Kidney tubule cell (primary cell): ENCODE measurements at regions not wholly inside any gene's neighbourhood (a gene's known extent, or its start where the extent isn't known, plus 50 kb on each side); places are given as distances from the start of the nearest gene placed in this dataset.

Source experiments
- DNase-seq: peaks from one replicate; pipeline ENCODE4 v3.0.0-alpha.2; 2018; ENCODE audit warnings: low spot score

DNA sequence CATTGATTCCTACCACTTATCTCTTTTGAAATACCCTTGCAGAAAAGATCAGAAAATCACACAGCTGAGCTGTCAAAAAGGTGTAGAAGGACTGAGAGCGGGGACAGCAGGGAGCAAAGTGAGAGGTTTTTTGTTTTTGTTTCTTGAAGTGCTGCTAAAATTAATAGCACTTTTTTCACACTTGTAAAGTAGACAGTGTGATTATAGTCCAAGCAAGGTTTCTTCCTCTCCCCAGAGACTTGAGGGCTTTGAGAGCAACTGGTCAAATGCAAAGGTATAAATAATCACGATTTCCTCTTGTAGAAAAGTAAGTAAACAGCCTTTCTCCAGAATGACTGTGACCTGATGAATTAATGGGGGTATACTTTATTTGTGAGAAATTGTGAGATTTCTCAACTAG lies 326.9 kb downstream of the ZNF608 start:
- no peak for DNase-seq

DNA sequence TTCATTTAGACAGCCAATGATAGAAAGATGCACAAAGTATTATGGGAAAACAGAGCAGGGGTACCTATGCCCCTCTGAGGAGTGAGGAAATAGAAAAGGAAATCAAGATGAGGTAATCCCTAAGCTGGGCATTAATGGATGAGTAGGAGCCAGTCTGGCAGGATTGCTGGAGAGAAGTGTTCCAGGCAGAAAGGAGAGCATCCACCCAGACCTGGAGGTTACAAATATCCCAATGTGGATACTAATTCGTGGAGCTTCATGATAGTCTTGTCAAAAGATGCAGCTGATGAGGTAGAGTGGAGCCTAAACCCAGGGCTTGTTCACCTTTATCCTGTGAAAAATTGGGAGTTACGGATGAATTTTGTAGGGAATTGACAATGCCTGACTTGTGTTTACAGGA lies 328.0 kb downstream of the ZNF608 start:
- no peak for DNase-seq

DNA sequence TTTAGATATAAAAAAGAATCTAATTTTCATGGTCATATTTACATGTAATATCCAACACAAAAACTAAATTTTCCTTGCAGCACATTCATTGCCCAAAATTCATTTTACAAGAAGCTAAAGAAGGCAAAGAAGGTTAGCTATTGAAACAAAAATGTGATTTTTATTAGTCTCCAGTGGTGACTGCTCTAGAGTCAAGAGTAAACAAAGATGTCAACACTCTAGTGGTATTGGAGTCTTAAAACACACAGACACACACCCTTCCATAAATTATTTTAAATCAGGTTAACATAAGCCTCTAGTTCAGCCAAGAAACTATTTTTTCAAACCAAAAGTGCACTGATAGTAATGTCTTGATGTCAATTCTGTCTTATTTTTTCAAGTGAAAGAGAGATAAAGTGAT lies 329.2 kb downstream of the ZNF608 start:
- no peak for DNase-seq

DNA sequence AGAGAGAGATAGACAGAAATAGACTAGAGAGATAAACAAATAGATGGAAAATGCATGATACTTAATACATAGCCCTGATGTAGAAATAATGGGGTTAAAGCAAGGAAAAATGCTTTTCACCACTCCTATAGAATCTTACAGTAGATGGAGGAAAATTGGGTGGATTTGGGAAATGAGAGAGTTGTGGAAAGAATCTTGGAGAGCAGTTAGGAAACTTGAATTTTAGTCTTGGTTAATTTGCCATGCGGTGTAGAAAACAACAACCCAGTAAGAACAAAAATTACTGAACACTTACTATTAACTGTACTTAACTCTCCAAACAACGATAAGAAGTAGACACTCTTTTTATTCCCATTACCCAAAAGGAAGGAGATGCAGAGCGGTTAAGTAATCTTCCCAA lies 329.8 kb downstream of the ZNF608 start:
- DNase-seq = no peak

DNA sequence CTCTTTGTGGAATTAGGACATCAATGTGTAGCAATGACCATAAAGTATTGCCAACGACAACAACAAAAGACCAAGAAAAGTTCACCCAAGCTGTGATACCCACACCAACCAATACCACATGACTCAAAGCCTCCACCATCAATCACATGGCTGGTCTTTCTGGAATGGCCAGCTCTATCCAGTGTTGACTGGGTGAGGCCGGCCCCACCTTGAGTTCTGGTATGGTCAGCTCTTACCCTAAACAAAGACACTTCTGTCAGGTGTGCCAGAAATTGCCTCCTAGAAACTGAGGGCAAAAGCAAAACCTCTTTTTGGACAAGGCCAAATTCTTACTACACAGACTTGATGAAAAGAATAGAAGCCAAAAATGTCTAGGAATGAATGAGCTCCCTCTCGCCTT lies 331.5 kb downstream of the ZNF608 start:
- DNase-seq = no peak

DNA sequence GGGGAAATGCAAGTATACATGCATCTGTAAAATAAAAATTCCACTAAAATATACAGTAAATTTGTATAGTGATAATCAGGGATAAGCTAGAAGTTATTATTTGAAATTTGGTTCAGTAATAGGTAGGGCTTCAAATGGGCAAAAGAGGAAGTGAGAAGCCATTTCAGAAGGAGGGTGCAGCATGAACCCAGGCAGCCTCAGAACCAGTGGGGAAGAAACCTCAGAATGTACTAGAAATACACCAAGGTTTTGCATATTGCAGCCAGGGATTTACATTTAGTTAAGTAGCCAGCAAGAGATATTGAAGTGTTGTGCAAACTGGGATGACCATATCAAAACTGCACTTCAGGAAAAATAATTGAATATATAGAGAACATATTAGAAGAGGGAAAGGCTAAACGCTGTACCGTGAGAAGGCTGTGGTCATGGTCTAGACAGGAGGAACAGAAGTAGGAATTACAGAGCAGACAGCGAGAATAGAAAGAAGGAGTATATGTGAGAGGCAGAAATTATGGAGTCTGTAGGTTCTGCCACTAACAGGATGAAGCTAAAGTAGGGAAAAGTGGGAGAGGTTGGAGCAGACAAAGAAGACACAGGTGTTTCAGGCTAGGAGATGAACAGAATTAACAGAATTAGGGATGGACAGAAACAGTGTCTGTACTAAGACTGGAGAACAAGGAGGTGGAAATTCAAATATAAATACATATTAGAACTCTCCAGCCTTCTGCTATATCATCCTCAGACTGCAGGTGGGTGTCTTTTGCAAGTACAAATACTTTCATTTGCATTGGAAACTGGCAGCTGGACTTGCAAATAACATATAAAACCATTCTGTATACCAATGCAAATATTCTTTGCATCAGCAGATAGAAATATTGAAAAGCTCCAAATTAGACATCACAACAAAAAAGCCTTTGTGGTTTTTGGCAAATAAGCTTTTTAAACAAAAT lies 335.6 kb downstream of the ZNF608 start:
- no peak for DNase-seq

DNA sequence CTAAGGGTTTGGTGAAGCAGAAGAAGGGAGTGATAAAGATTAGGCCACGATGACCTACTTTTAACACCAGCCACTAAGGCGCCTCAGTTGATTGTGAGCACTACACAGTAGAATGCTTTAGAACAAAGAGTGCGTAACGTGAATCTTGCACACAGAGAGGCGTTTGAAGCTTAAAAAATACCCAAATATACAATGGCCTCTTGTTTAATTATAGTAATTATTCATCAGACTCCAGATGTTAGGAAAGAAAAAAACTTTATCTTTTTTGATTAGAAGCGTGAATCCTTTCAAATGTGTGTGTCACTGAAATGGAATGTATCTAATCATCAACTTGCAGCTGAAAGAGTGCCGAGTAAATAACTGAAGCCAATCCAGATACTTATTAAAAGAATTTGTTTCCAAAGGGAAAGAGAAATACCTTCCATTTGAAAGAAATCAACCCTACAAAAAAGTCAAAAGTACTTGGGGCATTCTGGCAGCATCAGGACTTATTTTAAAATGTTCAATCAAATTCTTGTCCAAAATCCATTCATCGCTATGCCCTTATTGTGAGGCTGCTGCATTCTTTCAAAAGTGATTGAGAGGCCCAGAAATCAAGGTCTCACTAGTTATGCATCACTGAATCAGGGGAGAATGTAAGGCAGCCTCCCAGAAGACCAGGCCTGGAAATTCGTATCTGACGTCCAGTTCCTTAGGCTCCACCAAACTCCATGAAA lies 337.5 kb downstream of the ZNF608 start:
- peak; percentile 82 for DNase-seq

DNA sequence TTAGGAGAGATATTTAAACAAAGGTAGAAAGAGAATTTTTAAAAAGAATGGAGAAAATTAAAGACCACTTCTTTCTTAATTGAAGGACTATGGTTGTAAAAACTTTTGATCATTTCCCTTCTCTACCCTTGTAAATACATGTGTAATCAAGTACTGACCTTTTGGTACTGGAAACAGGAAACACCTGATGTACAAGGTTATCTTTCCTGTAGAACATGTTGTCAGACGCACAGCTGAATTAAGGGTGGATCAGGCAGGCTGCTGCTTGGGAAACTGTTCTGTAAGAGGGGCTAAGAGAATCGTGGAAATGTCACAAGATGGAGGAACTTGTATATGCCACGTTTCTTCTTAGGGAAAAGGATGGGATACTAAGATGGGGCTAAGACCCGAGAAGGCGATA lies 341.6 kb downstream of the ZNF608 start:
- DNase-seq = no peak

DNA sequence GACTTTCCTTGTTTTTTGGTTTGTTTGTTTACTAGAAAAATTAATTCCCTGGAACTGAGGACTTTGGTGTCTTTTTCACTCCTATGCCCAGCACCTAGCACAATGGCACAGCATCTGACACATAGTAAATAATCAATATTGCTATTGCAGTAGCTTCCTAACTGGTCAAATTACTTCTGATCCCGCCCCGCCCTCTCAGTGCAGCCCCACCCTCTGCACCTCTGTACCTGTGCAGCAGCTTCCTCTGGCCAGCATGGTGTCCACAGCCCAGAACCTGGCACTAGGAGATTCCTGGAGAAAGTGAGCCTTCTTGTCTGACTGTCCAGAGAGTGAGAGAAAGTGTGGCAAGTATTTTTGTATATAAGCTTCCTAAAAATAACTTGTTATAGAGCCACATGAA lies 343.2 kb downstream of the ZNF608 start:
- DNase-seq = no peak

DNA sequence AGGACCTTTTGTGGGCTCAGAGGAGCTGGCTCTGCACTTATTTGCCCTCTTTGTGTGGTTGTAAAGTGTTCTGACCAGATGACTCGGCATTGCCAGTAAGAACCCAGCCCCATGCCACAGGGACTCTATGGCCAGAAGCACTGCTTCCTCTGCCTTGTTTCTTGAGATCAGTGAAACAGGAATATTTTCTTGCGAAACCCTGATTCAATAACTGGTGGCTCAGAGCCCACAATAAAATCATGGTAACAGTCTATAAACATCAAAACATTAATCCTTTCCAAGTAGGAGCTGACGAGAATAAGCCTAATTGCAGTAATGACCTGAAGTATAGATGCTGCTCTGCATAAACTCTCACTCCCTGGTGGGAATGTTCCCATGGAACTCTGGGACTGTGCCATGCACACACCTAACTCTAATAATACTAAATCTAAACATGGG lies 344.3 kb downstream of the ZNF608 start:
- DNase-seq = peak; percentile 53

DNA sequence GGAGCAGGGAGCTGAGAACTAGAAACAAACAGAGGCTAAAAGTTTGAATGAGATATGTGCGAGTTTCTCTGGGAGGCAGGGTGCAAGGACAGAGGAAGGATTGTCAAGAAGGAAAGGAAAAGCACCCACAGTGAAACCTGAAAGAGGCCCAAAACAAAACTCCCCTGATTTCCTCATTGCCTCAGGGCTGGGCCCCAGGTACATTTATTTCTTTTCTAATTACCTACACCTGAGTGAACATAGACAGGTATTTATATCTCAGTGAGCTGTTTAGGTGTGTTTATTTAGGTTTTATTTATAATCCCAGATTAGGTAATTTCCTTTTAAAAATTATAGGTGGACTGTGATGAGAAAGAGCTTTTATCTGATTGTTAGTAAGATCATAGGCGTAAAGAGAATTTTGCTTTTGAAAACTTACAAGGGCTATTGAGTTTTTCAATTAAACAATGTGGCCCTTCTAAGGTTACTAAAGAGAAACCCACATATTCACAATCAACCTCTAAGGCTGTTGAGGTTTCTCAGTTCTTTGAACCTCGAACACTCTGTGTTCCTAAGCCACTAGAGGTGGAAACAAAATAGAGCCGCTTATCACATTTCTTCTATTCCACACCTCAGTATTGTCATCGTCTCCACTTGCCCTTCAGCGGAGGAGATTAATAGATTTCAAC lies 344.8 kb downstream of the ZNF608 start:
- DNase-seq = no peak

DNA sequence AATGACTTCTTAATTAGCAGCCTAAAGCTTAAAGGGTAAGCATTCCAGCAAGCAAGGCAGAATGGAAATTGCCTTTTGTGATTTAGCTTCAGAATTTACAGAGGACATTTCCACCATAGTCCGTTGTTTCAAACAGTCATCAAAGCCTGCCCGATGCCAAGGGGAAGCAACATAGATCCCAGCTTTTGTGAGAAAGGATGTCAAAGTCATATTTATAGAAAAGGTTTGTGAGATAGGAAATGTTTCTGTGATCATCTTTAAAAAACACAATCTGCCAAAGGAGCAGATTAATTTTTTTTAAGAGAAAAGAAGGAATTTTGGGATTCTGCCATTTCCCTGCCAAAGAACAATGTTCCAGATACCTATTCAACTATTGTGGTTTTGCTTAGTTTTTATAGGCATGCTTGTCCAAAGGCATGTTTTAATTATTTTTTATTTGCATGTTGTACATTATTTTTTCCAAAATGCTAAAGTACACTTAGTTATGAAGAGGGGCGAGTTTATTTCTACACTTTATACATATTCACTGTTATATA lies 346.9 kb downstream of the ZNF608 start:
- DNase-seq = no peak

DNA sequence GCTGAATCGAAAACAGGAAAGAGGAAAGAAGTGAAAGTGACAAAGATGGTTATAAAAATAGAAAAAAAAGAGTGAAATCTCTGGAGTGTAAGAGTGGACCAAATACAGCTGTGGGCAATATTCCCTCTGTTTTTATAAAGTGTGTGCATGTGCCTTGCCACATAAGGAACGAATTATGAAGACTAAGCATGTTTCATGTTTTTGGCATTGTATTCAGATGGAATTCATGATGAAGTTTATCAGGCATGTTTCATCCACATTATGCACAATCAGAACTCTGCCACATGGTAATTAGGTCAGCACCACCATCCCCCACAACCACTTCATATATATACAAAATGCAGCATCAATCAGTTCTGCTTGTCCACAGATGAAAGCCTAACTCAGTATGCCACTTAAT lies 348.0 kb downstream of the ZNF608 start:
- no peak for DNase-seq

DNA sequence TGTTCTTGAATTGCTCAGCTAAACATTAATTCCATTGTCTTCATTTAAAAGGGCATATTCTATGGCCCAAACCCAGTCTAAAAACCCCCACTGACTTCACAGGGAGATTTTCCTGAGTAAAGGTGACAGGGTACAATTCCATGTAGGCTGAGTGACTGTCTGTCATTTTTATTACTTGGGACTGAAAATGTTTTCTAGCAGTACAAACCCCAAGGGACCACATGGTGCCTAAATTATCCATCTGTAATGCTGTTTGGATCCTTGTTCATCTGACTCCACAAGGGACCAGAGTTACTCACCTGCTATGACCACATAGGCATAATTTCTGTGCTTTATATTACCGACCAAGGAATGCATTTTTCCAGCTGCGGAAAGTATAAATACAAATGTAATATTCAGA lies 349.1 kb downstream of the ZNF608 start:
- no peak for DNase-seq

DNA sequence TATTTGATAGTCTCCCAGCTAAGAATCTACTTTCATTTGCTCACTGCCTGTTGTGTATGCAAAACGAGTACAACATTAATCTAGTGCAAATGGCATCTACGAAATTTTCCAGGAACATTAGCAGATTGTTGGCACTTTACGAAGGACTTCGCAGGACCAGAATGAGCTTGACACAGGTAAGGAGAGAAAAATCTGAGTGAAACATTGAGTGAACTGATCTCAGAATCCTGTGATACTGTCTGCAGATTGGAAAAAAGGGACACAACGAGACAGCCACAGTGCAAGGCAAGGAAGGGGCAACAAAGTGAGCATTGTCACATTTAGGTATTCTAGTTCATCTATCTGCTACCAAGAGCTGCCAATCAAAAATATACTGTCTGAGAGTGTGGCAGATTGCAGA lies 350.5 kb downstream of the ZNF608 start:
- no peak for DNase-seq

DNA sequence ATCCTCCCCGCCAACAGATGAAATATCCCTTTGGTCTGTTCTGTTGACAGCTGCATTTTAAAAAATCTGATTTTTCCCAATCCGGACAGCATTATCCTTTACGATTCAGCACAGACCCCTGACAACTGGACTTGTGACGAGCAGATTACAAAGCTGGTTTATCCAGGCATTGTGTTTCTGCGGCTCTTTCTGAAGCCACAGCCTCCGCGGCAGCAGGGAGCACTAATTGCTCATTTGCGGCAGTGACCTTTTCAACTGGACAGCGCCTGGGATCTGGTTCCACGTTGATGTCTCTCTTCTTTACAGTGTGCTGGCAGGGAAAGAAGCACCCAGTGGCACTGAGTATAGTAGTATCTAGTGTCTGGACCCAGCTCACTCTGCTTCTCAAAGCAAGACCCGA lies 351.2 kb downstream of the ZNF608 start:
- no peak for DNase-seq

DNA sequence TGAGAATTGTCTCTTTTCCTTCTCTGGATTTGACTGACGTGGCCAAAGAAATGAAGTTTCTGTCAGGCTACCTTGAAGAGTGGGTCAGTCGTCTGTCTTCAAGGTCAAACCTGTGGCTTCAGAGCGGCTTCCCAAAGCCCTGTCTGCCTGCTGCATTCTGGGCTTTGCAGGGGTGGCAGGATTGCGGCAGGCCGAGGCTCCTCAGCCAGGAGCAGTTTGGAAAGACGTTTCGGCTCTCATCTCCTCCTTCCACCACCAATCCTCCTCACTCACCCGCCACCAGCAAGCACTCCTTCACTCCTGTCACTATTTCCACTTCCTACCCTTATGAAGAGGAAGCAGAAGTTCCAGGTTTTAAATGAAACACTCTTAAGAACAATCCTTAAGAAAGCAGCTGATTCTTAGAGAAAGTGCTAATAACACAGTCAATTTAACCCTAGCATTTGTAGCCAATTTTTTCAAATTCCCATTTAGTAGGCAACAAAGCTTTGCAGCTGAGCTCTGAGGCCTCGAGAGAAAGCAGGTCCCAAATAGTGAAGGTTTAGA lies 351.7 kb downstream of the ZNF608 start:
- DNase-seq = no peak

DNA sequence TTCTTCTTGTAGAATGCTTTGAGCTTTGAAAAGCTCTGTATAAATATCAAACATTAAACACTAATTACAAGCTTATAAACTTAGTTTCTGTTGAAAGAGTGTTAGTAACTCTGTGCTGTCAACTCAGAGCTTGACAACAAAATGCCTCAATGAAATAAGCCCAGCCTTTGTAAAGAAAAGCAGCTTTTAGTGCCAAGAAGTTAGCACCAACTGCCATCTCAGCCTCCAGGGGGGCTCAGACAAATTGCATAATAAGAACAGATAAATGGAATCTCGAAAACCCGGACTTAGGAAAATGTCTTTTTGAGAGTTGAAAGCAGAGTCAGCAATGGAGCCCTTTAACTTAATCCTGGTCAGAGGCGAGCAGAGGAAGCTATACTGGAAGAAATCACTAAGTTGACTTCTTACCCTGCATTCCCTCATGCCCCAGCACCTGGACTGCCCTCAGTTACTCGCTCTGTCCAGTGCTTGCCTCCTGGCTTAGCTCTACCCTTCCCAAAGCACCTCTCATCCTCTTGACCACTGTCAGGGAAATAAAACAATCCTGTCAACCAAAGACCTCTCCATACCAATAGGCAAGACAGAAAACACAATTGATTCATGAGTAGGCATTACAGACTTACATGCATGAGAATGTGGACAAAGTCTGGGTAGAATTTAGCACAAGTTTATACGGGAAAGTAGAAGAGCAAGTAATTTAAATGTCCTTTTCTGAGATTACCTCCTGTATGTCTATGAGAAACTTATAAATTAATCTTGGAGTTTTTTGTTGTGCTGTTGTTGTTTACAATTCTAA lies 352.7 kb downstream of the ZNF608 start:
- no peak for DNase-seq

DNA sequence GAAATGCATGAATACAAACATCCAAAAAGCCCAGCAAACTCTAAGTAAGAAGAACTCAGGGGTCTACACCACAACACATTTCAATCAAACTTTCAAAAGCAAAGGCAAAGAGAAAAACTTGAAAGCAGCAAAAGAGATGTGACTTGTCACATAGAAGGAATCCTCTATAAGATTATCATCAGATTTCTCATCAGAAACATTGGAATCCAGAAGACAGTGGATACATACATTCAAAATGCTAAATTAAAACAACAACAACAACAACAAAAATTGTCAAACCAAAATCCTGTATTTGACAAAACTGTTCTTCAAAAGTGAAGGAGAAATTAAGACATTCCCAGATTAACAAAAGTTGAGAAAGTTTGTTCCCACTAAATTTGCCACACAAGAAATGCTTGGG lies 362.7 kb downstream of the ZNF608 start:
- no peak for DNase-seq

DNA sequence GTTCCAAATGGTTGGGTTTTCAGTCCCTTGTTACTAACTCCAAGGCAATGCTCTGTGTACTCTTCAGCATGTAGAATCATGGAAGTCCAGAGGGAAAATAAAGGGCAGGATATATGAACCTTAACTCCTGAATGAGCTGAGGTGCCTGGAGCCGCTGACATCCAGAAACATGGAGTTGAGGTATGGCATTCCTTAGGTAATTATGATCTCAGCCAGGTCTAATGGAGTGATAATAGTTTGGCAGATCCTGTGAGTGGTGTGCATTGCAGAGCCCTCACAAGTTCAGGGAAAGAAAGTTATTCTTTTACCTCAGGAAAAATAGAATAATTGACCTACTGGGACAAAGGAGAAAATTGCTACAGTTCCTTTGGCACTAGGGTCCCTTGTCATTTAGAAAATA lies 369.1 kb downstream of the ZNF608 start:
- no peak for DNase-seq

DNA sequence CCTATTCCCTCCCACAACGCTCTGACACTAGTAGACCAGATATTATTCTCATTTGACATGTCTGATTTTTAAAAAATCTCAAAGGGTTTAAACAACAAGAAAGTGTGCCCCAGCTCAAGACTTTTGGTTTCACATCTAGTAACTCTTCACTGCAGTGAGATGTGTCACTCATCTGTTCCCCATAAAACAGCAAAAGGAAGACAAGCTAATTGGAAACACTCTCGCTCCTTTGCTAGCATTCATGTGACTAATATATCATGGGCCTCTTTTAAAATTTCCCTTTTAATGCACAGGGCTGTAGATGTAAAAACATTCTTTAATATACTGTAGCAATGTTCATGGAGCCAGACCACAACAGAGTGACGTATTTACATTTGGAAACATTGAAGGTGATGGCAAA lies 372.6 kb downstream of the ZNF608 start:
- DNase-seq = no peak
